GM23248 (cell line): ENCODE measurements at regions not wholly inside any gene's neighbourhood (a gene's known extent, or its start where the extent isn't known, plus 50 kb on each side); places are given as distances from the start of the nearest gene placed in this dataset.

Source experiments
- DNase-seq: peaks from one replicate; pipeline ENCODE4 v3.0.0-alpha.2; 2015
- H2AFZ ChIP-seq: fragments of 200-600 bp; sonication (generic); 2 replicates; pipeline ENCODE4 v1.6.1; 2016; ENCODE audit warnings: antibody characterized with exemption
- H3F3A ChIP-seq: fragments of 200-600 bp; sonication (generic); 2 replicates; pipeline ENCODE4 v1.6.1; 2016; ENCODE audit warnings: mild to moderate bottlenecking, antibody characterized with exemption, mixed run types; ENCODE audit not compliant: insufficient read depth
- H3K27ac ChIP-seq: fragments of 200-600 bp; sonication (generic); 2 replicates; pipeline ENCODE4 v1.5.1; 2016; ENCODE audit warnings: mild to moderate bottlenecking
- H3K27me3 ChIP-seq: fragments of 200-600 bp; sonication (generic); replicated peaks from 2 replicates; pipeline ENCODE4 v1.6.1; 2016; ENCODE audit warnings: mild to moderate bottlenecking; ENCODE audit not compliant: insufficient read depth
- H3K36me3 ChIP-seq: fragments of 200-600 bp; sonication (generic); 2 replicates; pipeline ENCODE4 v1.6.1; 2016; ENCODE audit warnings: low read depth, mild to moderate bottlenecking
- H3K4me1 ChIP-seq: fragments of 200-600 bp; sonication (generic); 2 replicates; pipeline ENCODE4 v1.6.1; 2016; ENCODE audit warnings: mild to moderate bottlenecking; ENCODE audit not compliant: insufficient read depth
- H3K4me2 ChIP-seq: fragments of 200-600 bp; sonication (generic); one replicate; pipeline ENCODE4 v1.6.1; 2016; ENCODE audit warnings: mild to moderate bottlenecking; ENCODE audit not compliant: unreplicated experiment
- H3K4me3 ChIP-seq: fragments of 200-600 bp; sonication (generic); 2 replicates; pipeline ENCODE4 v1.5.1; 2016; ENCODE audit warnings: mild to moderate bottlenecking
- H3K79me2 ChIP-seq: fragments of 200-600 bp; sonication (generic); 2 replicates; pipeline ENCODE4 v1.6.1; 2016; ENCODE audit warnings: mild to moderate bottlenecking; ENCODE audit not compliant: insufficient read depth
- H3K9ac ChIP-seq: fragments of 200-600 bp; sonication (generic); 2 replicates; pipeline ENCODE4 v1.6.1; 2016; ENCODE audit warnings: mild to moderate bottlenecking
- H3K9me2 ChIP-seq: fragments of 200-600 bp; sonication (generic); 2 replicates; pipeline ENCODE4 v1.6.1; 2016; ENCODE audit warnings: mixed run types, mild to moderate bottlenecking, moderate library complexity; ENCODE audit not compliant: insufficient read depth
- H3K9me3 ChIP-seq: fragments of 200-600 bp; sonication (generic); one replicate; pipeline ENCODE4 v1.6.1; 2017; ENCODE audit warnings: low read depth
- H4K20me1 ChIP-seq: fragments of 200-600 bp; sonication (generic); 2 replicates; pipeline ENCODE4 v1.6.0; 2016; ENCODE audit not compliant: insufficient read depth
- EZH2 ChIP-seq: fragments of 200-600 bp; sonication (generic); IDR thresholded peaks from 2 replicates; pipeline ENCODE4 v1.6.1; 2018; ENCODE audit warnings: antibody characterized with exemption, mild to moderate bottlenecking; ENCODE audit not compliant: insufficient read depth, poor library complexity, severe bottlenecking
- EZH2phosphoT487 ChIP-seq: fragments of 200-600 bp; sonication (generic); IDR thresholded peaks from 2 replicates; pipeline ENCODE4 v1.6.1; 2018; ENCODE audit warnings: antibody characterized with exemption, moderate library complexity, mild to moderate bottlenecking, low read depth; ENCODE audit not compliant: insufficient read depth
- whole genome bisulfite sequencing, 2 experiments: methylation state at CpG; one replicate each; pipeline ENCODE4 v1.1.6; 2015 to 2017; ENCODE audit warnings: low lambda C conversion rate in 2 of 2, low coverage in 1 of 2; ENCODE audit errors: missing lambda C conversion rate in 2 of 2; 5-methylcytosine and 5-hydroxymethylcytosine counted together
- in situ Hi-C: fragments of 300-500 bp; cut with MboI; formaldehyde crosslinking; loops from 2 replicates; pipeline ENCODE4 v1.15.0; 2020

DNA sequence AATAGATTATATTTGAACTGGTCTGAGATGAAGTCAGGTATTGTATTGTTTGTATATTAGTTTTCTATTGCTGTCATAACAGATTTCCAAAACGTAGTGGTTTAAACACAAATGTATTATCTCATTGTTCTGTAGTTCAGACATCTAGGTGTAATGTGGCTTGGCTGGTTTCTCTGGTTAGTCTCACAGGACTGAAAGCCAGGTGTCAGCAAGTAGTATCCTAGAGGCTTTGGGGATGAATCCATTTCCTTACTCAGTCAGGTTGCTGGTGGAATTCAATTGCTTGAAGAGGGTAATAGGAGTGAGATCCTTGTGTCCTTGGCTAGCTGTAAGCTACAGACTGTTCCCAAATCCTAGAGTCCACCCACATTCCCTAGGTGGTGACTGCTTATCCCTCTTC lies 675.8 kb downstream of the NCAM2 start:
- Histone ChIP-seq H2AFZ (no peak overlapping the region), H3K79me2 (no peaks in the 10 kb centered on the region), H3K9ac (no peak overlapping the region), H3K4me3 (no peak overlapping the region), H3K27me3 (no peaks in the 10 kb centered on the region), H3K4me2 (no peak overlapping the region), H3K9me2 (no peaks in the 10 kb centered on the region), H3K4me1 (no peaks in the 10 kb centered on the region), H4K20me1 (no peaks in the 10 kb centered on the region), H3K36me3 (no peaks in the 10 kb centered on the region), H3K9me3 (no peaks in the 10 kb centered on the region), H3K27ac (no peak overlapping the region), H3F3A (no peaks in the 10 kb centered on the region)
- no peak for DNase-seq
- WGBS, 2 experiments, result 26 to 28% methylated on average over 1 of the region's 1 CpG
- in situ Hi-C loops, result no loop called here
- TF ChIP-seq EZH2 (no peak), EZH2phosphoT487 (no peak)

DNA sequence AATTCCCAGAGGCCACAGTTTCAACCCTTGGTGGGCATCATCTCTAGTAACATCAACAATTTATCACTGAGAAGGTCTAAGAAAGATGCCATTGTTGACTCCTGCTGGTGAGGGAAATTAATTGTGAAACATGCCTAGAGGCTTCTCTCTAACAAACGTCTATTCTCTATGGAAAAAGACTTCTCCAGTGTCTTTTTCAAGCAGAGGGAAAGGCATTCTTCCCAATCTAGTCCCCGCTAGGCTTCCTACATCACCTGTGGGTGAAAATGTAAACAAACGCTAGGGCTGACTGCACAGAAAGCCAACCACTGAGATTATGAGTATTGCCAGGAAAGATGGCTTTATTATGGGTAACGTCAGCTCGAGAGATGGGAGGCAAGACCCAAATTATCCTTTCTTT lies 677.4 kb downstream of the NCAM2 start:
- no peak for DNase-seq
- H3K27me3 ChIP-seq, result no peaks in the 10 kb centered on the region
- H3K4me3 ChIP-seq, result no peak overlapping the region
- TF ChIP-seq EZH2phosphoT487 (no peak), EZH2 (no peak)
- no peaks in the 10 kb centered on the region for H4K20me1 ChIP-seq
- no peaks in the 10 kb centered on the region for H3K9me2 ChIP-seq
- no peaks in the 10 kb centered on the region for H3K9me3 ChIP-seq
- H3F3A ChIP-seq, result no peaks in the 10 kb centered on the region
- H3K36me3 ChIP-seq, result no peaks in the 10 kb centered on the region
- H3K9ac ChIP-seq, result no peak overlapping the region
- no peak overlapping the region for H2AFZ ChIP-seq
- H3K4me2 ChIP-seq, result no peak overlapping the region
- in situ Hi-C loops, result no loop called here
- 29 to 35% methylated on average over 5 of the region's 5 CpGs for WGBS, 2 experiments
- no peaks in the 10 kb centered on the region for H3K4me1 ChIP-seq
- H3K27ac ChIP-seq, result no peak overlapping the region
- H3K79me2 ChIP-seq, result no peaks in the 10 kb centered on the region

DNA sequence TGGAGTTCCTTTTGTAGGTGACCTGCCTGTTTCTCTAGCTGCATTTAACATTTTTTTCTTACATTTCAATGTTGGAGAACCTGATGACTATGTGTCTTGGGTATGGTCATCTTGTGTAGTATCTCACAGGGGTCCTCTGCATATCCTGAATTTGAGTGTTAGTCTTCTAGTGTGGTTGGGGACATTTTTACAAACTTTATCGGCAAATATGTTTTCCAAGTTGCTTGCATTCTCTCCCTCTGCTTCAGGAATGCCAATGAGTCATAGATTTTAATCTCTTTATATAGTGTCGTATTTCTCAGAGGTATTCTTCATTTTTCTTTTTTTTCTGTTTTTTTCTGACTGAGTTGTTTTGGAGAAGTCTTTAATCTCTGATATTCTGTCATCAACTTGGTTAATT lies 684.0 kb downstream of the NCAM2 start:
- Histone ChIP-seq H3K4me3 (peak overlapping the region; percentile 23; the same call in 1 of the 2 replicates), H3K79me2 (no peaks in the 10 kb centered on the region), H3K9ac (no peak overlapping the region), H3K9me2 (no peaks in the 10 kb centered on the region), H3K9me3 (no peaks in the 10 kb centered on the region), H3K27me3 (no peaks in the 10 kb centered on the region), H3K36me3 (no peaks in the 10 kb centered on the region), H3F3A (peaks cover 11% of the 10 kb centered on the region; the same call in 1 of the 2 replicates), H3K27ac (no peak overlapping the region), H3K4me1 (peaks cover 13% of the 10 kb centered on the region), H4K20me1 (no peaks in the 10 kb centered on the region), H2AFZ (peak overlapping the region; percentile 64), H3K4me2 (peak overlapping the region; percentile 61)
- TF ChIP-seq EZH2 (no peak), EZH2phosphoT487 (no peak)
- peak; percentile 67 for DNase-seq
- in situ Hi-C loops, result no loop called here
- 28 to 35% methylated on average over 2 of the region's 2 CpGs for WGBS, 2 experiments

DNA sequence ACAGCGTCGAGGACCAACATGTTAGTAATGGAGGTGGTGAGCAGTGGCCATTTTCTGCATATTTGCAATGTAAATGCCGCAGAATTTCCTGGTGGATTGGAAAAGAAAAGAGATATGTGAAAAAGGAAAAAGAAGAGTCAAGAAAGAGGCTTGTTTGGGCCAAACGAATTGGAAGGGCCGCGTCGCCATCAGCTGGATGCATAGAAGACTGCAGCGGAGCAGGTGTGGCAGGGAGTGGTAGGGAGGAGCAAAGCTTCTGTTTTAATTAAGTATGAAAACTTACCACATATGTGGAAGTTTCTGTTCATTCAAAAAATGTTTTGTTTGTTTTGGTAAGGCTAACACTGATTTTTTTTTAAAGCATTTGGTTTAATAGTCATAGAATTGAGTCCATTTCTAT lies 690.7 kb downstream of the NCAM2 start:
- H3K9me3 ChIP-seq, result no peaks in the 10 kb centered on the region
- H3F3A ChIP-seq, result no peaks in the 10 kb centered on the region
- no peaks in the 10 kb centered on the region for H4K20me1 ChIP-seq
- no peaks in the 10 kb centered on the region for H3K36me3 ChIP-seq
- H3K27ac ChIP-seq, result no peak overlapping the region
- no peak overlapping the region for H3K4me2 ChIP-seq
- no peaks in the 10 kb centered on the region for H3K4me1 ChIP-seq
- H3K9ac ChIP-seq, result no peak overlapping the region
- 73 to 81% methylated on average over 8 of the region's 8 CpGs for WGBS, 2 experiments
- no peaks in the 10 kb centered on the region for H3K79me2 ChIP-seq
- DNase-seq, result peak; percentile 53
- in situ Hi-C loops, result no loop called here
- H3K4me3 ChIP-seq, result no peak overlapping the region
- TF ChIP-seq EZH2, result no peak
- TF ChIP-seq EZH2phosphoT487, result no peak
- H2AFZ ChIP-seq, result no peak overlapping the region
- H3K27me3 ChIP-seq, result no peaks in the 10 kb centered on the region
- H3K9me2 ChIP-seq, result no peaks in the 10 kb centered on the region
